Endothelial cell of umbilical vein (primary cell): ENCODE measurements at regions not wholly inside any gene's neighbourhood (a gene's known extent, or its start where the extent isn't known, plus 50 kb on each side); places are given as distances from the start of the nearest gene placed in this dataset.

Experiments
- BruUV-seq: library from RNA; stranded (reverse); fragments of 400-500 nt; replicated peaks from 2 replicates; lab custom pipeline; 2021; lab: Mats Ljungman, UMichigan
- CTCF ChIA-PET: fragments of 300-600, 350-600 bp; sonication (Branson Sonifier 250); formaldehyde crosslinking; loops from one replicate; lab custom pipeline; 2021; ENCODE audit warnings: antibody characterized with exemption, inconsistent platforms; lab: Charles Lee
- POLR2A ChIA-PET: fragments of 300-600, 350-600 bp; sonication (Branson Sonifier 250); formaldehyde crosslinking; loops from one replicate; lab custom pipeline; 2021; ENCODE audit warnings: antibody characterized with exemption, inconsistent platforms; lab: Charles Lee
- DNase-seq: peaks from one replicate; pipeline ENCODE4 v3.0.0-alpha.2; 2011; ENCODE audit warnings: low read depth, low spot score
- FAIRE-seq: peaks from 2 replicates; lab custom pipeline; 2011; peaks lifted over from hg19 to GRCh38; lab: Jason Lieb, UNC
- H2AFZ ChIP-seq: 2 replicates; pipeline ENCODE4 v1.6.0; 2012; ENCODE audit warnings: low read depth, low read length, control low read depth, inconsistent platforms
- H3K27ac ChIP-seq: 2 replicates; pipeline ENCODE4 v1.5.1; 2011; ENCODE audit warnings: low read depth, mild to moderate bottlenecking, control low read depth, low read length, moderate library complexity; ENCODE audit not compliant: insufficient read depth
- H3K27me3 ChIP-seq, 2 experiments: 2 replicates each; pipeline versions ENCODE4 v1.6.0 to v1.6.1; 2011; ENCODE audit warnings: low read length in 2 of 2, mixed read lengths in 1 of 2; ENCODE audit not compliant: control insufficient read depth in 2 of 2, insufficient read depth in 2 of 2
- H3K36me3 ChIP-seq, 2 experiments: 2 replicates in 1 of 2; 3 replicates in 1 of 2; pipeline ENCODE4 v1.5.1; 2011; ENCODE audit warnings: low read length in 2 of 2, mild to moderate bottlenecking in 1 of 2, moderate library complexity in 1 of 2; ENCODE audit not compliant: control insufficient read depth in 2 of 2, insufficient read depth in 2 of 2; ENCODE audit errors: extremely low read depth in 1 of 2
- H3K4me1 ChIP-seq: 3 replicates; pipeline ENCODE4 v1.5.1; 2011; ENCODE audit warnings: mild to moderate bottlenecking, low read length; ENCODE audit not compliant: control insufficient read depth, insufficient read depth; ENCODE audit errors: extremely low read depth
- H3K4me2 ChIP-seq: 2 replicates; pipeline ENCODE4 v1.6.1; 2011; ENCODE audit warnings: low read length, control low read depth, mixed read lengths; ENCODE audit not compliant: insufficient read depth
- H3K4me3 ChIP-seq, 3 experiments: fragments of 200-600 bp in 1 of 3; sonication (generic), shearing (Covaris generic) in 1 of 3; replicated peaks in 1 of 3; 2 replicates each; pipeline ENCODE4 v1.5.1; 2011 to 2016; ENCODE audit warnings: control low read depth in 3 of 3, low read length in 3 of 3, mild to moderate bottlenecking in 2 of 3, inconsistent platforms in 1 of 3, low read depth in 1 of 3, moderate library complexity in 1 of 3; ENCODE audit not compliant: insufficient read depth in 1 of 3
- H3K79me2 ChIP-seq: 2 replicates; pipeline ENCODE4 v1.6.0; 2012; ENCODE audit warnings: low read length, inconsistent platforms; ENCODE audit not compliant: control insufficient read depth, insufficient read depth
- H3K9ac ChIP-seq: replicated peaks from 2 replicates; pipeline ENCODE3; 2011; ENCODE audit warnings: low read length, control low read depth; ENCODE audit not compliant: insufficient read depth; ENCODE audit errors: extremely low read depth
- H3K9me1 ChIP-seq: replicated peaks from 3 replicates; pipeline ENCODE4 v1.6.0; 2011; ENCODE audit warnings: mild to moderate bottlenecking, low read length; ENCODE audit not compliant: control insufficient read depth, insufficient read depth; ENCODE audit errors: extremely low read depth
- H3K9me3 ChIP-seq: replicated peaks from 2 replicates; pipeline ENCODE4 v1.5.1; 2012; ENCODE audit warnings: low read length, inconsistent platforms; ENCODE audit not compliant: control insufficient read depth, insufficient read depth
- H4K20me1 ChIP-seq: replicated peaks from 2 replicates; pipeline ENCODE3; 2011; ENCODE audit warnings: mild to moderate bottlenecking, low read length; ENCODE audit not compliant: control insufficient read depth, insufficient read depth; ENCODE audit errors: extremely low read depth
- EZH2 ChIP-seq: IDR thresholded peaks from 2 replicates; pipeline ENCODE4 v1.6.1; 2012; ENCODE audit warnings: borderline replicate concordance, low read depth, mild to moderate bottlenecking, moderate library complexity, low read length, inconsistent platforms; ENCODE audit not compliant: severe bottlenecking
- FOS ChIP-seq: IDR thresholded peaks from 2 replicates; pipeline ENCODE4 v1.6.1; 2011; ENCODE audit warnings: mild to moderate bottlenecking, low read length, moderate library complexity, borderline replicate concordance; ENCODE audit not compliant: insufficient read depth
- GATA2 ChIP-seq: IDR thresholded peaks from 2 replicates; pipeline ENCODE4 v1.7.0; 2011; ENCODE audit warnings: low read depth, mild to moderate bottlenecking, moderate library complexity, mixed read lengths, low read length; ENCODE audit not compliant: insufficient read length, insufficient read depth
- JUN ChIP-seq: IDR thresholded peaks from 2 replicates; pipeline ENCODE4 v1.6.1; 2011; ENCODE audit warnings: borderline replicate concordance, low read depth; ENCODE audit not compliant: insufficient read length, insufficient read depth
- MYC ChIP-seq: IDR thresholded peaks from one replicate; pipeline ENCODE4 v1.6.1; 2011; ENCODE audit warnings: mild to moderate bottlenecking, low read depth, low read length
- POLR2A ChIP-seq: IDR thresholded peaks from 2 replicates; pipeline ENCODE4 v1.6.1; 2012; ENCODE audit warnings: low read depth, mild to moderate bottlenecking, control low read depth, low read length
- POLR2AphosphoS5 ChIP-seq: IDR thresholded peaks from 2 replicates; pipeline ENCODE4 v1.6.1; 2012; ENCODE audit warnings: low read depth, mild to moderate bottlenecking, control low read depth, low read length, moderate library complexity; ENCODE audit not compliant: insufficient read depth
- dilution Hi-C: fragments of 300-500 bp; cut with MboI; formaldehyde crosslinking; loops from one replicate; pipeline ENCODE4 v1.15.0; 2019; ENCODE audit warnings: low sequenced_read_pairs; ENCODE audit not compliant: extremely low pct_ligation_motif_present
- intact Hi-C: fragments of 100-400 bp; cut with micrococcal nuclease; formaldehyde crosslinking; loops from one replicate; pipeline ENCODE4 v1.10.0; 2022
- TF ChIP-seq, protein P1 (sequence below), 2 donors: IDR thresholded peaks; 1 replicate in 1 of 2; 2 replicates in 1 of 2; pipeline ENCODE4 v1.5.1; 2011; ENCODE audit warnings: low read length in 2 of 2, mild to moderate bottlenecking in 2 of 2, moderate library complexity in 2 of 2, control low read depth in 1 of 2, inconsistent platforms in 1 of 2, low read depth in 1 of 2; ENCODE audit not compliant: insufficient read depth in 1 of 2; ENCODE audit errors: extremely low read depth in 1 of 2
- TF ChIP-seq, protein P2 (sequence below): IDR thresholded peaks from 2 replicates; pipeline ENCODE4 v1.6.1; 2011; ENCODE audit not compliant: insufficient read depth, insufficient read length

DNA sequence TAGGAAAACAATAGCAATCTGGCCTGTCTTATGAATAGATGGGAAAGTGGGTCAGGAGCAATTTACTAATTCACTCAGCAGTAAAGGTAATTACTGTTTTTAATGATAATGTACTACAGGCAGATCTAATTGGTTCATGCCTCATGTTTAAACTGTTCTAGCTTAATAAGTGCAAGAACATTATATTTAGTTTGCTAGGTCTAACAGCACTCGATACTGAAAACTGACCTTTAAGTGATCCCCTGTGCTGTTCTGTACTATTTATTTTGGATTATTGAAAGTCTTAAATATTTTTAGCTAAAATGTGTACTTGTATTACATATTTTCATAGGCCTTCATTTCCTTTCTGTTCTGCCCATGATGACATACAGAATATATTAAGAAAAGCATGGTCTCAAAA, 998.0 kb upstream of the GJE1 start:
- dilution Hi-C loops (no loop called here), intact Hi-C loops (no loop called here)
- no peak overlapping the region for H3K27ac ChIP-seq
- ChIA-PET CTCF (no interaction called here), POLR2A (no interaction called here)
- no peaks in the 10 kb centered on the region for H3K27me3 ChIP-seq
- H3K36me3 ChIP-seq: no peaks in the 10 kb centered on the region
- FAIRE-seq: no peak
- BruUV-seq: no TSS peak
- no peaks in the 10 kb centered on the region for H3K79me2 ChIP-seq
- no peak overlapping the region for H2AFZ ChIP-seq
- TF ChIP-seq POLR2AphosphoS5: no peak
- TF ChIP-seq JUN: no peak
- no peak for TF ChIP-seq FOS
- TF ChIP-seq MYC: no peak
- TF ChIP-seq POLR2A: no peak
- TF ChIP-seq, protein P1, sequence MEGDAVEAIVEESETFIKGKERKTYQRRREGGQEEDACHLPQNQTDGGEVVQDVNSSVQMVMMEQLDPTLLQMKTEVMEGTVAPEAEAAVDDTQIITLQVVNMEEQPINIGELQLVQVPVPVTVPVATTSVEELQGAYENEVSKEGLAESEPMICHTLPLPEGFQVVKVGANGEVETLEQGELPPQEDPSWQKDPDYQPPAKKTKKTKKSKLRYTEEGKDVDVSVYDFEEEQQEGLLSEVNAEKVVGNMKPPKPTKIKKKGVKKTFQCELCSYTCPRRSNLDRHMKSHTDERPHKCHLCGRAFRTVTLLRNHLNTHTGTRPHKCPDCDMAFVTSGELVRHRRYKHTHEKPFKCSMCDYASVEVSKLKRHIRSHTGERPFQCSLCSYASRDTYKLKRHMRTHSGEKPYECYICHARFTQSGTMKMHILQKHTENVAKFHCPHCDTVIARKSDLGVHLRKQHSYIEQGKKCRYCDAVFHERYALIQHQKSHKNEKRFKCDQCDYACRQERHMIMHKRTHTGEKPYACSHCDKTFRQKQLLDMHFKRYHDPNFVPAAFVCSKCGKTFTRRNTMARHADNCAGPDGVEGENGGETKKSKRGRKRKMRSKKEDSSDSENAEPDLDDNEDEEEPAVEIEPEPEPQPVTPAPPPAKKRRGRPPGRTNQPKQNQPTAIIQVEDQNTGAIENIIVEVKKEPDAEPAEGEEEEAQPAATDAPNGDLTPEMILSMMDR (IDR thresholded peaks at IDR 0.05; ENCODE audit: extremely low read depth in 1 of 2, insufficient read depth in 1 of 2, low read depth in 1 of 2, low read length in 2 of 2): no peak
- TF ChIP-seq EZH2: no peak
- TF ChIP-seq, protein P2, sequence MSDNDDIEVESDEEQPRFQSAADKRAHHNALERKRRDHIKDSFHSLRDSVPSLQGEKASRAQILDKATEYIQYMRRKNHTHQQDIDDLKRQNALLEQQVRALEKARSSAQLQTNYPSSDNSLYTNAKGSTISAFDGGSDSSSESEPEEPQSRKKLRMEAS: no peak
- TF ChIP-seq GATA2: no peak
- no peak overlapping the region for H3K4me2 ChIP-seq
- no peak overlapping the region for H3K9ac ChIP-seq
- no peaks in the 10 kb centered on the region for H3K9me3 ChIP-seq
- DNase-seq: no peak
- no peak overlapping the region for H3K4me3 ChIP-seq
- no peaks in the 10 kb centered on the region for H3K4me1 ChIP-seq
- H4K20me1 ChIP-seq: no peaks in the 10 kb centered on the region
- no peaks in the 10 kb centered on the region for H3K9me1 ChIP-seq
